CD4-positive, alpha-beta T cell treated with Interleukin-4 for 1 hour (primary cell): ENCODE measurements at regions not wholly inside any gene's neighbourhood (a gene's known extent, or its start where the extent isn't known, plus 50 kb on each side); places are given as distances from the start of the nearest gene placed in this dataset.

Source experiments
- DNase-seq, 2 donors: peaks; one replicate each; pipeline ENCODE4 v3.0.0-alpha.2; 2020 to 2022

- DNase-seq: no peak
These were observed 107.7 kb upstream of the POU2AF2 start for GRCh38 chr11:111137846-111138245.

- no peak for DNase-seq
These were observed 109.6 kb upstream of the POU2AF2 start for GRCh38 chr11:111135778-111136570.

- DNase-seq: no peak
These were observed 110.4 kb upstream of the POU2AF2 start for GRCh38 chr11:111135101-111135500.

GRCh38 chr11:111128076-111128870 lies 117.3 kb upstream of the POU2AF2 start:
- no peak for DNase-seq

GRCh38 chr11:111124724-111125123 lies 120.8 kb upstream of the POU2AF2 start:
- DNase-seq: no peak

GRCh38 chr11:111123463-111124398 lies 121.8 kb upstream of the POU2AF2 start:
- DNase-seq: no peak

GRCh38 chr11:111120696-111121302 lies 124.7 kb upstream of the POU2AF2 start:
- no peak for DNase-seq

GRCh38 chr11:111120161-111120560 lies 125.4 kb upstream of the POU2AF2 start:
- DNase-seq: no peak

- DNase-seq: no peak
These were observed 125.8 kb upstream of the POU2AF2 start for GRCh38 chr11:111119751-111120150.

- DNase-seq: no peak
These were observed 129.6 kb upstream of the POU2AF2 start for GRCh38 chr11:111115890-111116289.

GRCh38 chr11:111114091-111114490 lies 131.4 kb upstream of the POU2AF2 start:
- no peak for DNase-seq

- no peak for DNase-seq
These were observed 132.9 kb upstream of the POU2AF2 start for GRCh38 chr11:111112614-111113013.

- DNase-seq: no peak
These were observed 138.0 kb upstream of the POU2AF2 start for GRCh38 chr11:111107501-111107900.

- no peak for DNase-seq
These were observed 138.9 kb upstream of the POU2AF2 start for GRCh38 chr11:111106641-111107040.

GRCh38 chr11:111105566-111105965 lies 140.0 kb upstream of the POU2AF2 start:
- DNase-seq: no peak

- DNase-seq: no peak
These were observed 141.3 kb upstream of the POU2AF2 start for GRCh38 chr11:111104185-111104584.

- no peak for DNase-seq
These were observed 143.6 kb upstream of the POU2AF2 start for GRCh38 chr11:111101881-111102280.

- no peak for DNase-seq
These were observed 146.4 kb upstream of the POU2AF2 start for GRCh38 chr11:111099028-111099713.

GRCh38 chr11:111098091-111098490 lies 147.4 kb upstream of the POU2AF2 start:
- no peak for DNase-seq

- DNase-seq: no peak
These were observed 148.3 kb upstream of the POU2AF2 start for GRCh38 chr11:111097191-111097590.

GRCh38 chr11:111095327-111095726 lies 150.2 kb upstream of the POU2AF2 start:
- no peak for DNase-seq

GRCh38 chr11:111093061-111093460 lies 152.5 kb upstream of the POU2AF2 start:
- no peak for DNase-seq
